ENCODE measurements at regions not wholly inside any gene's neighbourhood (a gene's known extent, or its start where the extent isn't known, plus 50 kb on each side); places are given as distances from the start of the nearest gene placed in this dataset.

- TF ChIP-seq, protein P1, sequence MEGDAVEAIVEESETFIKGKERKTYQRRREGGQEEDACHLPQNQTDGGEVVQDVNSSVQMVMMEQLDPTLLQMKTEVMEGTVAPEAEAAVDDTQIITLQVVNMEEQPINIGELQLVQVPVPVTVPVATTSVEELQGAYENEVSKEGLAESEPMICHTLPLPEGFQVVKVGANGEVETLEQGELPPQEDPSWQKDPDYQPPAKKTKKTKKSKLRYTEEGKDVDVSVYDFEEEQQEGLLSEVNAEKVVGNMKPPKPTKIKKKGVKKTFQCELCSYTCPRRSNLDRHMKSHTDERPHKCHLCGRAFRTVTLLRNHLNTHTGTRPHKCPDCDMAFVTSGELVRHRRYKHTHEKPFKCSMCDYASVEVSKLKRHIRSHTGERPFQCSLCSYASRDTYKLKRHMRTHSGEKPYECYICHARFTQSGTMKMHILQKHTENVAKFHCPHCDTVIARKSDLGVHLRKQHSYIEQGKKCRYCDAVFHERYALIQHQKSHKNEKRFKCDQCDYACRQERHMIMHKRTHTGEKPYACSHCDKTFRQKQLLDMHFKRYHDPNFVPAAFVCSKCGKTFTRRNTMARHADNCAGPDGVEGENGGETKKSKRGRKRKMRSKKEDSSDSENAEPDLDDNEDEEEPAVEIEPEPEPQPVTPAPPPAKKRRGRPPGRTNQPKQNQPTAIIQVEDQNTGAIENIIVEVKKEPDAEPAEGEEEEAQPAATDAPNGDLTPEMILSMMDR (IDR thresholded peaks at IDR 0.05), result no peak
- no peak for TF ChIP-seq EZH2 (IDR thresholded peaks at IDR 0.05; ENCODE audit: borderline replicate concordance, insufficient read depth, low read depth, low read length, poor library complexity, severe bottlenecking)
These were observed 123.2 kb upstream of the MAP1LC3B2 start for GRCh38 chr12:116435984-116436383.

Data from B cell (primary cell).